ENCODE measurements at regions not wholly inside any gene's neighbourhood (a gene's known extent, or its start where the extent isn't known, plus 50 kb on each side); places are given as distances from the start of the nearest gene placed in this dataset.

DNA sequence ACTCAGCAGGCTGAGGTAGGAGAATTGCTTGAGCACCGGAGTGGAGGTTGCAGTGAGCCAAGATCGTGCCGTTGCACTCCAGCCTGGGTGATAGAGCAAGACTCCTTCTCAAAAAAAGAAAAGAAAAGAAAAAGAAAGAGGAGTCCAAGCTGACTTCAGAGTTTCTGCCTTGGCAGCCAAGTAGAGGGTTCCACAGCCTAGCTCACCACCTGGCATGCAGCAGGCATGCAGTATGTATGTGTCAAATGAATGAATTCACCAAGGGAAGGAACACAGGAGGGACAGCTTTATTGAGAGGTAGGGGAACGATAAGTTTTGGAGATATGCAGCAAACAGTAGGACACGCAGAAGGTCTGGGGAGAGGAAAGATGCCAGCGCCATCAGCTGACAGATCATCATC, 230.4 kb downstream of the BUD13 start:
- Histone ChIP-seq H3K27me3 (ENCODE audit: control insufficient read depth, insufficient read depth, low read length) (no peaks in the 10 kb centered on the region), H3K4me3 (ENCODE audit: low read length) (no peak overlapping the region), H3K9me3 (ENCODE audit: control insufficient read depth, insufficient read depth, low read length) (no peaks in the 10 kb centered on the region), H3K27ac (ENCODE audit: low read length) (no peak overlapping the region), H3K4me1 (ENCODE audit: control insufficient read depth, insufficient read depth, low read length) (no peaks in the 10 kb centered on the region), H3K36me3 (ENCODE audit: control insufficient read depth, insufficient read depth, low read length) (no peaks in the 10 kb centered on the region)
- Mint-ChIP-seq H3K27ac (no peak overlapping the region), H3K4me3 (no peak overlapping the region), H3K4me1 (no peaks in the 10 kb centered on the region), H3K9me3 (no peaks in the 10 kb centered on the region), H3K36me3 (no peaks in the 10 kb centered on the region), H3K27me3 (ENCODE audit: low read depth in 2 of 2) (peaks cover 10 to 13% of the 10 kb centered on the region in 2 donors)
- WGBS (ENCODE audit: insufficient coverage) = 90% methylated on average over 6 of the region's 6 CpGs
- TF ChIP-seq, protein P1, sequence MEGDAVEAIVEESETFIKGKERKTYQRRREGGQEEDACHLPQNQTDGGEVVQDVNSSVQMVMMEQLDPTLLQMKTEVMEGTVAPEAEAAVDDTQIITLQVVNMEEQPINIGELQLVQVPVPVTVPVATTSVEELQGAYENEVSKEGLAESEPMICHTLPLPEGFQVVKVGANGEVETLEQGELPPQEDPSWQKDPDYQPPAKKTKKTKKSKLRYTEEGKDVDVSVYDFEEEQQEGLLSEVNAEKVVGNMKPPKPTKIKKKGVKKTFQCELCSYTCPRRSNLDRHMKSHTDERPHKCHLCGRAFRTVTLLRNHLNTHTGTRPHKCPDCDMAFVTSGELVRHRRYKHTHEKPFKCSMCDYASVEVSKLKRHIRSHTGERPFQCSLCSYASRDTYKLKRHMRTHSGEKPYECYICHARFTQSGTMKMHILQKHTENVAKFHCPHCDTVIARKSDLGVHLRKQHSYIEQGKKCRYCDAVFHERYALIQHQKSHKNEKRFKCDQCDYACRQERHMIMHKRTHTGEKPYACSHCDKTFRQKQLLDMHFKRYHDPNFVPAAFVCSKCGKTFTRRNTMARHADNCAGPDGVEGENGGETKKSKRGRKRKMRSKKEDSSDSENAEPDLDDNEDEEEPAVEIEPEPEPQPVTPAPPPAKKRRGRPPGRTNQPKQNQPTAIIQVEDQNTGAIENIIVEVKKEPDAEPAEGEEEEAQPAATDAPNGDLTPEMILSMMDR (IDR thresholded peaks at IDR 0.05) = no peak
- intact Hi-C loops (cut with micrococcal nuclease) = no loop called here
- DNase-seq (no peak), ATAC-seq (no peak)

GRCh38 chr11:116541460-116541859, 231.3 kb downstream of the BUD13 start:
- Mint-ChIP-seq H3K27me3 (ENCODE audit: low read depth in 2 of 2) (peaks cover 13 to 14% of the 10 kb centered on the region in 2 donors), H3K27ac (no peak overlapping the region), H3K36me3 (no peaks in the 10 kb centered on the region), H3K4me3 (no peak overlapping the region), H3K9me3 (no peaks in the 10 kb centered on the region), H3K4me1 (no peaks in the 10 kb centered on the region)
- no peaks in the 10 kb centered on the region for H3K9me3 ChIP-seq (ENCODE audit: control insufficient read depth, insufficient read depth, low read length)
- no peak for DNase-seq
- TF ChIP-seq, protein P1 (IDR thresholded peaks at IDR 0.05) = no peak
- no peak overlapping the region for H3K4me3 ChIP-seq (ENCODE audit: low read length)
- H3K27me3 ChIP-seq (ENCODE audit: control insufficient read depth, insufficient read depth, low read length) = no peaks in the 10 kb centered on the region
- 88% methylated on average over 1 of the region's 1 CpG for WGBS (ENCODE audit: insufficient coverage)
- no peak overlapping the region for H3K27ac ChIP-seq (ENCODE audit: low read length)
- no peaks in the 10 kb centered on the region for H3K36me3 ChIP-seq (ENCODE audit: control insufficient read depth, insufficient read depth, low read length)
- no peaks in the 10 kb centered on the region for H3K4me1 ChIP-seq (ENCODE audit: control insufficient read depth, insufficient read depth, low read length)
- intact Hi-C loops (cut with micrococcal nuclease) = no loop called here
- no peak for ATAC-seq

DNA sequence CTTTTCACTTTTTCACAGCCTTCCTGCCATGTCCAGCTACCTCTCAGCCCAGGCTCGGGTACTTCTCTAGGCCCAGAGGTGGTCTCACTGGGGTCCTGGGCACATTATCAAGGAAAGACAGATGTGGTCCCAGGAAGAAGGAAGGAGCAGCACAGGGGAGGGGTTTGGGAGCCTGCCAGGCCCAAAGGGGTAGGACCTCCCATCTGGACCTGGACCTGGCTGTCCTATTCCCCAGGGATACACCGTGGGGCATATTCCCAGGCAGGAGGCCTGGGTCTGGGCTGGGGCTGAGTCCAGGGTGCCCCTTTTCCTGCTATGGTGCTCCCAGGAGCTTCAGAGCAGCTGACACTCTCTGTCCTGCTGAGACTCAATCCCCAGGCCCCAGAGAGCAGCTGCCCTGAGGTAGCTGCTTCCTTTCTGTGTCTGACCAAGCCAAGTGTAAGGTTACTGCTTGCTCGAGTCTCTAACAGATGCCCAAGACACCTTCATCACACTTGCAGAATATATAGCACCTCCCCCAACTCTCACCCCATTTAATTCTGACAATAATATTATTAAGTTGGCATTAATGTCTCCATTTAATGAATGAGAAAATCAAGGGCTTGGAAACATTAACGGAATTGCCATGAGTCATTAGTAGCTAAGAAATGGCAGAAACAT, 232.0 kb downstream of the BUD13 start:
- H3K27ac Mint-ChIP-seq = no peak overlapping the region
- H3K9me3 Mint-ChIP-seq = no peaks in the 10 kb centered on the region
- Histone ChIP-seq H3K9me3 (ENCODE audit: control insufficient read depth, insufficient read depth, low read length) (no peaks in the 10 kb centered on the region), H3K27me3 (ENCODE audit: control insufficient read depth, insufficient read depth, low read length) (no peaks in the 10 kb centered on the region), H3K4me3 (ENCODE audit: low read length) (no peak overlapping the region), H3K27ac (ENCODE audit: low read length) (no peak overlapping the region), H3K4me1 (ENCODE audit: control insufficient read depth, insufficient read depth, low read length) (no peaks in the 10 kb centered on the region), H3K36me3 (ENCODE audit: control insufficient read depth, insufficient read depth, low read length) (no peaks in the 10 kb centered on the region)
- intact Hi-C loops (cut with micrococcal nuclease) = no loop called here
- ATAC-seq = no peak
- peaks cover 13 to 14% of the 10 kb centered on the region in 2 donors for H3K27me3 Mint-ChIP-seq (ENCODE audit: low read depth in 2 of 2)
- DNase-seq = no peak
- no peaks in the 10 kb centered on the region for H3K36me3 Mint-ChIP-seq
- TF ChIP-seq, protein P1 (IDR thresholded peaks at IDR 0.05) = no peak
- WGBS (ENCODE audit: insufficient coverage) = 80% methylated on average over 4 of the region's 4 CpGs
- H3K4me3 Mint-ChIP-seq = no peak overlapping the region
- H3K4me1 Mint-ChIP-seq = no peaks in the 10 kb centered on the region

DNA sequence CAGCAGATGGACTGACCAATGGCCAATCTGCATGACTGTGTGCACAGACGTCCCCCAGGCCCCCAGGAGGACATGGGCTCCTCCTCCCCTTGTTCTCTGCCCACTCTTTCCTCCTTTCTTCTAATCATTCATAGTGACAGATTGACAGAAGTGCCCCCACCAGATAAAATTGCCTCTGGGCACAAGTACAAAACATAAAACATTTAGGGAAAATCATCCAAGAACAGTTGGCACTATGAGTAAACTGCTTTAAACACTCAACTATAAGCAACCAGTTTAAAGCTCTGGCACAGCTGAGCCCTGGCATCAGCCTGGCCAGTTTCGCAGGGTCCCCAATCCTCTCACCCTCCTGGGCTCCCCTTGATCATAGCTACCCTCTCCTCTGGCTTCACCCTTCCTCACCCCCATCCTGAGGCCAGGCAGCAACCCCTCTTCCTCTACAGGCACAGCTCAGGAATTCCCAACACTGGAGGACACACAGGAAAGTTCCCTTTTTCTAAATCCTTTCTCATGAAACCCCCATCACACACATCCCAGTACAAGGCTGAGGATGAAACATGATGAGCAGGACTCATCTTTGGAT, 232.9 kb downstream of the BUD13 start:
- Histone ChIP-seq H3K4me3 (ENCODE audit: low read length) (no peak overlapping the region), H3K27me3 (ENCODE audit: control insufficient read depth, insufficient read depth, low read length) (no peaks in the 10 kb centered on the region), H3K4me1 (ENCODE audit: control insufficient read depth, insufficient read depth, low read length) (no peaks in the 10 kb centered on the region), H3K9me3 (ENCODE audit: control insufficient read depth, insufficient read depth, low read length) (no peaks in the 10 kb centered on the region), H3K36me3 (ENCODE audit: control insufficient read depth, insufficient read depth, low read length) (no peaks in the 10 kb centered on the region), H3K27ac (ENCODE audit: low read length) (no peak overlapping the region)
- Mint-ChIP-seq H3K27ac (no peak overlapping the region), H3K9me3 (no peaks in the 10 kb centered on the region), H3K27me3 (ENCODE audit: low read depth in 2 of 2) (peaks cover 13 to 14% of the 10 kb centered on the region in 2 donors), H3K36me3 (no peaks in the 10 kb centered on the region), H3K4me1 (no peaks in the 10 kb centered on the region), H3K4me3 (no peak overlapping the region)
- intact Hi-C loops (cut with micrococcal nuclease) = no loop called here
- ATAC-seq (no peak), DNase-seq (no peak)
- TF ChIP-seq, protein P1 (IDR thresholded peaks at IDR 0.05) = no peak
- WGBS (ENCODE audit: insufficient coverage) = 58% methylated on average over 2 of the region's 2 CpGs
